ENCODE measurements at regions not wholly inside any gene's neighbourhood (a gene's known extent, or its start where the extent isn't known, plus 50 kb on each side); places are given as distances from the start of the nearest gene placed in this dataset.
"Not testable (repeated sequence)": the region's sequence is repeated elsewhere in the genome, so short reads cannot be mapped to it uniquely, and the experiment has no call there.

DNA sequence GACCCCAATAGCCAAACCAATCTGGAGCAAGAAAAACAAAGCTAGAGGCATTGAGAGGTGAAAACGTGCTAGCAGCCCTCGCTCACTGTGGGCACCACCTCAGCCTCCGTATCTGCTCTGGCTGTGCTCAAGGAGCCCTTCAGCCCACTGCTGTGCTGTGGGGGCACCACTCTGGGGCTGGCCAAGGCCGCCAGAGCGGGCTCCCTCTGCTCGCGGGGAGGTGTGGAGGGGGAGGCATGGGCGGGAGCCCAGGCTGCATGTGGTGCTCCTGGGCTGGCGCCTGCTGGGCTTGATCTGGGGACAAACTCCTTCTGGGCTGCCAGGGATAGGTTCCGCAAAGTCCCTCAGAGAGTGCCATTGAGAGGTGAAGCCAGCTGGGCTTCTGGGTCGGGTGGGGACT lies 1002.0 kb downstream of the GATA3 start:
- no peaks in the 10 kb centered on the region for H3K9me3 Mint-ChIP-seq (ENCODE audit: unreplicated experiment)
- H3K36me3 Mint-ChIP-seq (ENCODE audit: unreplicated experiment): no peaks in the 10 kb centered on the region
- TF ChIP-seq, protein P1, sequence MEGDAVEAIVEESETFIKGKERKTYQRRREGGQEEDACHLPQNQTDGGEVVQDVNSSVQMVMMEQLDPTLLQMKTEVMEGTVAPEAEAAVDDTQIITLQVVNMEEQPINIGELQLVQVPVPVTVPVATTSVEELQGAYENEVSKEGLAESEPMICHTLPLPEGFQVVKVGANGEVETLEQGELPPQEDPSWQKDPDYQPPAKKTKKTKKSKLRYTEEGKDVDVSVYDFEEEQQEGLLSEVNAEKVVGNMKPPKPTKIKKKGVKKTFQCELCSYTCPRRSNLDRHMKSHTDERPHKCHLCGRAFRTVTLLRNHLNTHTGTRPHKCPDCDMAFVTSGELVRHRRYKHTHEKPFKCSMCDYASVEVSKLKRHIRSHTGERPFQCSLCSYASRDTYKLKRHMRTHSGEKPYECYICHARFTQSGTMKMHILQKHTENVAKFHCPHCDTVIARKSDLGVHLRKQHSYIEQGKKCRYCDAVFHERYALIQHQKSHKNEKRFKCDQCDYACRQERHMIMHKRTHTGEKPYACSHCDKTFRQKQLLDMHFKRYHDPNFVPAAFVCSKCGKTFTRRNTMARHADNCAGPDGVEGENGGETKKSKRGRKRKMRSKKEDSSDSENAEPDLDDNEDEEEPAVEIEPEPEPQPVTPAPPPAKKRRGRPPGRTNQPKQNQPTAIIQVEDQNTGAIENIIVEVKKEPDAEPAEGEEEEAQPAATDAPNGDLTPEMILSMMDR (IDR thresholded peaks at IDR 0.05; ENCODE audit: partially characterized antibody, unreplicated experiment): no peak
- no peak for DNase-seq
- no peak overlapping the region for H3K4me3 Mint-ChIP-seq (ENCODE audit: unreplicated experiment)
- H3K27ac Mint-ChIP-seq (ENCODE audit: unreplicated experiment): no peak overlapping the region
- H3K27me3 Mint-ChIP-seq (ENCODE audit: unreplicated experiment): no peaks in the 10 kb centered on the region
- H3K4me1 Mint-ChIP-seq (ENCODE audit: low read depth, unreplicated experiment): no peaks in the 10 kb centered on the region

DNA sequence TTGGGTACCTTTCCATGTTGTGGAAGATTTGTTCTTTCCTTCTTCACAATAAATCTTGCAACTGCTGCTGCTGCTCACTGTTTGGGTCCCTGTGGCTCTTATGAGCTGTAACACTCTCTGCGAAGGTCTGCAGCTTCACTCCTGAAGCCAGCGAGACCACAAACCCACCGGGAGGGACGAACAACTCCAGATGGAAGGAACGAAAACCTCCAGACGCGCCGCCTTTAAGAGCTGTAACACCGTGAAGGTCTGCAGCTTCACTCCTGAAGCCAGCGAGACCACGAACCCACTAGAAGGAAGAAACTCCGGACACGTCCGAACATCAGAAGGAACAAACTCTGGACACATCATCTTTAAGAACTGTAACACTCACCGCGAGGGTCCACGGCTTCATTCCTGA lies 1002.8 kb downstream of the GATA3 start:
- not testable (repeated sequence) for H3K36me3 Mint-ChIP-seq (ENCODE audit: unreplicated experiment); DNase-seq; H3K27me3 Mint-ChIP-seq (ENCODE audit: unreplicated experiment); H3K4me1 Mint-ChIP-seq (ENCODE audit: low read depth, unreplicated experiment); H3K4me3 Mint-ChIP-seq (ENCODE audit: unreplicated experiment); H3K27ac Mint-ChIP-seq (ENCODE audit: unreplicated experiment); H3K9me3 Mint-ChIP-seq (ENCODE audit: unreplicated experiment)

GRCh38 chr10:9060314-9060713 lies 1005.8 kb downstream of the GATA3 start:
- Mint-ChIP-seq H3K4me3 (ENCODE audit: unreplicated experiment) (no peak overlapping the region), H3K36me3 (ENCODE audit: unreplicated experiment) (no peaks in the 10 kb centered on the region), H3K27me3 (ENCODE audit: unreplicated experiment) (no peaks in the 10 kb centered on the region), H3K4me1 (ENCODE audit: low read depth, unreplicated experiment) (no peaks in the 10 kb centered on the region), H3K9me3 (ENCODE audit: unreplicated experiment) (no peaks in the 10 kb centered on the region), H3K27ac (ENCODE audit: unreplicated experiment) (no peak overlapping the region)
- DNase-seq: no peak
- TF ChIP-seq, protein P1 (IDR thresholded peaks at IDR 0.05; ENCODE audit: partially characterized antibody, unreplicated experiment): no peak

DNA sequence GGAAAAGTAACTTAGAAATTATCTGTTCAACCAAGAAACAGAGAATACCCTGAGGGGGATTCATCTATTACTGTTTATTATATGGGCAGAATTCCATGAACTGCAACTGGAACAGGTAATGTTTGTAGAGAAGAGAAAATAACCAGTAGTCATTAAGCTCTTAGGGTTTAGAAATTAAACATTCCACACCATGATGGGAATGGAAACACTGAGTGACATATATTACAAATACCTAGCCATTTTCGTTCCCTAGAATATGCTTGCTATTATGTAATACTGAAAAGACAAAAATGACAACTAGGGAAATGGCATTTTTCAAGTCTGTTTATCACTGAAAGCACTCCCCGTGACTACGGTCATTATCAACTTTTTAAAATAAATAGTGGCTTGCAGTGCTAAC lies 1007.4 kb downstream of the GATA3 start:
- TF ChIP-seq, protein P1 (IDR thresholded peaks at IDR 0.05; ENCODE audit: partially characterized antibody, unreplicated experiment): no peak
- Mint-ChIP-seq H3K36me3 (ENCODE audit: unreplicated experiment) (no peaks in the 10 kb centered on the region), H3K9me3 (ENCODE audit: unreplicated experiment) (no peaks in the 10 kb centered on the region), H3K4me3 (ENCODE audit: unreplicated experiment) (no peak overlapping the region), H3K27me3 (ENCODE audit: unreplicated experiment) (no peaks in the 10 kb centered on the region), H3K4me1 (ENCODE audit: low read depth, unreplicated experiment) (no peaks in the 10 kb centered on the region), H3K27ac (ENCODE audit: unreplicated experiment) (no peak overlapping the region)
- no peak for DNase-seq

DNA sequence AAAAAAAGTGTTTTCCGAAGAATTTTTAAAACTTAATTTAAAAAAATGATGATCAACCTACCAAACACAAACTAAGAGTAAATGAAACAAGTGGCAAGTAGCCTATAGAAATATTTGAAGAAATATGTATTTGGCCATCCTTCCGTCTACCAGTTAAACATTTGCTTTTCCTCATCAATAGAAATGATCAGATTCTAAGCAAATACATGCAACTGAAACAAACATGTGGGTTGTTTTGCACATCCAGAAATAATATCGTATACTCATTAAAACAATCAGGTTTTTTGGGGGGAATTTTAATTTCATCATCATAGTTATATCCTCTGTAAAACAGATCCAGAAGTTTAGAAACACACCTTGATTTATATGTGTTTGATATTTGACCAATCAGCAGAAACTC lies 1011.7 kb downstream of the GATA3 start:
- DNase-seq: no peak
- Mint-ChIP-seq H3K27me3 (ENCODE audit: unreplicated experiment) (no peaks in the 10 kb centered on the region), H3K9me3 (ENCODE audit: unreplicated experiment) (no peaks in the 10 kb centered on the region), H3K4me3 (ENCODE audit: unreplicated experiment) (no peak overlapping the region), H3K27ac (ENCODE audit: unreplicated experiment) (no peak overlapping the region), H3K36me3 (ENCODE audit: unreplicated experiment) (no peaks in the 10 kb centered on the region), H3K4me1 (ENCODE audit: low read depth, unreplicated experiment) (no peaks in the 10 kb centered on the region)
- TF ChIP-seq, protein P1 (IDR thresholded peaks at IDR 0.05; ENCODE audit: partially characterized antibody, unreplicated experiment): no peak

- TF ChIP-seq, protein P1 (IDR thresholded peaks at IDR 0.05; ENCODE audit: partially characterized antibody, unreplicated experiment): no peak
- Mint-ChIP-seq H3K27me3 (ENCODE audit: unreplicated experiment) (no peaks in the 10 kb centered on the region), H3K9me3 (ENCODE audit: unreplicated experiment) (no peaks in the 10 kb centered on the region), H3K27ac (ENCODE audit: unreplicated experiment) (no peak overlapping the region), H3K36me3 (ENCODE audit: unreplicated experiment) (no peaks in the 10 kb centered on the region), H3K4me1 (ENCODE audit: low read depth, unreplicated experiment) (no peaks in the 10 kb centered on the region), H3K4me3 (ENCODE audit: unreplicated experiment) (no peak overlapping the region)
- DNase-seq: no peak
Measured at GRCh38 chr10:9068003-9068402, 1013.5 kb downstream of the GATA3 start.
